Gastroesophageal sphincter (tissue), 4 donors: ENCODE measurements at regions not wholly inside any gene's neighbourhood (a gene's known extent, or its start where the extent isn't known, plus 50 kb on each side); places are given as distances from the start of the nearest gene placed in this dataset.

ENCODE experiments used
- ATAC-seq: fragments of 150-250 bp; one replicate; pipeline ENCODE4 v1.9.1; 2016; ENCODE audit warnings: mild to moderate bottlenecking, moderate library complexity
- H3K27ac ChIP-seq, 4 donors: fragments of 200-600 bp; sonication (generic) in 3 of 4; 1 replicate in 3 of 4; 2 replicates in 1 of 4; pipeline ENCODE4 v1.5.1; 2016 to 2019
- H3K27me3 ChIP-seq: fragments of 200-600 bp; sonication (generic); one replicate; pipeline ENCODE4 v1.5.1; 2019
- H3K36me3 ChIP-seq, 2 donors: fragments of 200-600 bp; sonication (generic); one replicate each; pipeline ENCODE4 v1.5.1; 2019; ENCODE audit warnings: control low read depth in 1 of 2
- H3K4me1 ChIP-seq, 3 donors: fragments of 200-600 bp; sonication (generic); 1 replicate in 2 of 3; 2 replicates in 1 of 3; pipeline ENCODE4 v1.5.1; 2016 to 2019; ENCODE audit warnings: control low read depth in 2 of 3
- H3K4me3 ChIP-seq, 2 donors: fragments of 200-600 bp; sonication (generic); one replicate each; pipeline ENCODE4 v1.5.1; 2019; ENCODE audit warnings: mild to moderate bottlenecking in 1 of 2, moderate library complexity in 1 of 2
- H3K9me3 ChIP-seq, 3 donors: fragments of 200-600 bp; sonication (generic); one replicate each; pipeline ENCODE4 v1.5.1; 2017 to 2019; ENCODE audit warnings: control low read depth in 2 of 3
- CTCF ChIP-seq, 4 experiments: fragments of 200-600 bp in 2 of 4; fragments of 450-650 bp in 2 of 4; sonication (generic) in 1 of 4; IDR thresholded peaks; one replicate each; pipeline ENCODE4 v1.5.1; 2017 to 2019; ENCODE audit warnings: antibody characterized with exemption in 4 of 4, mild to moderate bottlenecking in 2 of 4, moderate library complexity in 2 of 4
- EP300 ChIP-seq: sonication (generic); formaldehyde crosslinking; IDR thresholded peaks from one replicate; pipeline ENCODE4 v1.6.1; 2017; ENCODE audit warnings: antibody characterized with exemption, mild to moderate bottlenecking
- POLR2A ChIP-seq, 2 donors: fragments of 450-650 bp; IDR thresholded peaks; one replicate each; pipeline ENCODE4 v1.6.1; 2017; ENCODE audit warnings: antibody characterized with exemption in 2 of 2, mild to moderate bottlenecking in 2 of 2, moderate library complexity in 1 of 2
- POLR2AphosphoS5 ChIP-seq: sonication (generic); formaldehyde crosslinking; IDR thresholded peaks from one replicate; pipeline ENCODE4 v1.6.1; 2017; ENCODE audit warnings: antibody characterized with exemption
- WGBS, 2 donors: methylation state at CpG; one replicate each; pipeline ENCODE4 v1.1.5; 2018; ENCODE audit warnings: low coverage in 1 of 2; 5-methylcytosine and 5-hydroxymethylcytosine counted together

- H3K27ac ChIP-seq, result no peak overlapping the region
- TF ChIP-seq POLR2AphosphoS5 (no peak), CTCF (IDR thresholded peaks at IDR 0.05) (no peak), POLR2A (IDR thresholded peaks at IDR 0.05) (no peak), EP300 (no peak)
- H3K4me1 ChIP-seq, result peaks cover 0 to 2% (median 0%) of the 10 kb centered on the region in 3 donors
- no peaks in the 10 kb centered on the region for H3K9me3 ChIP-seq
- H3K4me3 ChIP-seq, result no peak overlapping the region
- no peaks in the 10 kb centered on the region for H3K27me3 ChIP-seq
- no peak for ATAC-seq
- WGBS, 2 donors, result 67 to 83% methylated on average over 1 of the region's 1 CpG
- H3K36me3 ChIP-seq, result no peaks in the 10 kb centered on the region
Measured at GRCh38 chr2:176479961-176480360, 210.7 kb downstream of the MTX2 start.

GRCh38 chr2:176482107-176482506, 212.9 kb downstream of the MTX2 start:
- no peak overlapping the region for H3K27ac ChIP-seq
- no peaks in the 10 kb centered on the region for H3K27me3 ChIP-seq
- H3K36me3 ChIP-seq, result no peaks in the 10 kb centered on the region
- no peak overlapping the region for H3K4me3 ChIP-seq
- peaks cover 0 to 8% (median 0%) of the 10 kb centered on the region in 3 donors for H3K4me1 ChIP-seq
- no peak for TF ChIP-seq POLR2AphosphoS5
- no peak for TF ChIP-seq CTCF (IDR thresholded peaks at IDR 0.05)
- TF ChIP-seq EP300, result no peak
- TF ChIP-seq POLR2A (IDR thresholded peaks at IDR 0.05), result no peak
- no peaks in the 10 kb centered on the region for H3K9me3 ChIP-seq
- ATAC-seq, result no peak
- 41 to 58% methylated on average over 2 to 3 of the region's 3 CpGs for WGBS, 2 donors

GRCh38 chr2:176483476-176483875, 214.2 kb downstream of the MTX2 start:
- no peaks in the 10 kb centered on the region for H3K36me3 ChIP-seq
- ATAC-seq, result no peak
- no peak for TF ChIP-seq POLR2AphosphoS5
- no peak for TF ChIP-seq CTCF (IDR thresholded peaks at IDR 0.05)
- no peak for TF ChIP-seq EP300
- TF ChIP-seq POLR2A (IDR thresholded peaks at IDR 0.05), result no peak
- no peak overlapping the region for H3K4me3 ChIP-seq
- H3K4me1 ChIP-seq, result peaks cover 0 to 8% (median 0%) of the 10 kb centered on the region in 3 donors
- H3K9me3 ChIP-seq, result no peaks in the 10 kb centered on the region
- no peak overlapping the region for H3K27ac ChIP-seq
- WGBS, 2 donors, result 70 to 80% methylated on average over 6 to 7 of the region's 7 CpGs
- H3K27me3 ChIP-seq, result peaks cover 3% of the 10 kb centered on the region

DNA sequence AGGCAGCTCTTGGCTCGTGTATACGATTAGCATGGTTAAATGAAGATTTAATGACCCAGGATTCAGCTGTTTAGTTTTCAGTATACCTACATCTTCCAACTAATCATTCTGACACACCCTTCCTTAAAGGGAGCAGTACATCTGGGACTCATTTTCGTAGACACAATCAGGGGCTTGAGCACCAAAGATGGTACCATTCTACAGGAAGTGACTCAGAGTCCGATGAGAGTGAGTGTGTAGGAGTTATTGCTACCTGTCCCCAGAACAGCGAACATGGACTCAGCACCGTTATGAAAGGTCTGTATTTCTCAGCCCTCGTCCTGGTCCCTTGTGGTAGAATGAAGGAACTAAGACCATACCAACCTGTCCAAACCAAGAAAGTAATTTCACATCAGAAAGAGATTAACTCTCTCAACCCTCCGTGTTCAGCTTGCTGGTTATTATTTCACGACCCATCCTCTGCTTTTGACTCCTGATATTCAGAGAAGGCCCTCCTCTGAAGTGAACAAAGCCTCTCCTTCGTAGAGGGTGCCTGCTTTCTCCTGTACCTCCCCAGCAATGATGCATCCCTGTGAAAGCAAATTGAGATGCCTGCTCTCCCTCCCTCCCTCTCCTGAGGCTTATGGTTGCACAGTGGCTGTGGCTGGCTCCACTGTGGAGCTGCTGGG, 214.8 kb downstream of the MTX2 start:
- Histone ChIP-seq H3K4me1 (peaks cover 0 to 8% (median 0%) of the 10 kb centered on the region in 3 donors), H3K9me3 (no peaks in the 10 kb centered on the region), H3K36me3 (no peaks in the 10 kb centered on the region), H3K27ac (no peak overlapping the region), H3K4me3 (no peak overlapping the region), H3K27me3 (peaks cover 9% of the 10 kb centered on the region)
- TF ChIP-seq POLR2A (IDR thresholded peaks at IDR 0.05), result no peak
- no peak for TF ChIP-seq EP300
- TF ChIP-seq CTCF (IDR thresholded peaks at IDR 0.05), result no peak
- no peak for TF ChIP-seq POLR2AphosphoS5
- 59 to 80% methylated on average over 4 to 10 of the region's 10 CpGs for WGBS, 2 donors
- ATAC-seq, result no peak

DNA sequence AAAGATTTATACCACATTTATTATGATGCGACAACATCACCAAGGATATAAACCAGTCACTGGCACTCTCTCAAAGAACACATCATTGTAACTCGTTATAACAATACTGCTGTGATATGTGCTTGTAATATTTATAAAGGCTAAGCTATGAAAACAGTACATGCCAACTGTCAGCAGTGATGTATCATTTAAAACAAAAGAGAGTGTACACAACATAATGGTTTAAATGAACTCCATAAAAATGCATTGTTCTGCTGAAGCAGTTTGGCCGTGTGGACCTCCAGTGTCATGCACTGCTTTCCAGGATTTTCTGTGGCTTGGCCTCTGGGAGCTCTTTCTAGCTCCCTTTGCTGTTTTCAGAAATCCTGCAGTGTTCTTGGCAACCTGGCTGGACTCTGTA, 215.6 kb downstream of the MTX2 start:
- Histone ChIP-seq H3K9me3 (no peaks in the 10 kb centered on the region), H3K36me3 (no peaks in the 10 kb centered on the region), H3K27ac (no peak overlapping the region), H3K4me1 (peaks cover 0 to 9% (median 2%) of the 10 kb centered on the region in 3 donors), H3K4me3 (no peak overlapping the region), H3K27me3 (peaks cover 14% of the 10 kb centered on the region)
- TF ChIP-seq POLR2AphosphoS5 (no peak), POLR2A (IDR thresholded peaks at IDR 0.05) (no peak), CTCF (IDR thresholded peaks at IDR 0.05) (no peak), EP300 (no peak)
- no peak for ATAC-seq
- 2 to 38% methylated on average over 3 of the region's 3 CpGs for WGBS, 2 donors
